GM21367 (cell line): ENCODE measurements at regions not wholly inside any gene's neighbourhood (a gene's known extent, or its start where the extent isn't known, plus 50 kb on each side); places are given as distances from the start of the nearest gene placed in this dataset.

Experiments
- ATAC-seq: cut with Tn5 transposase; IDR thresholded peaks from one replicate; pipeline ENCODE4 v1.9.1; 2021; ENCODE audit not compliant: unreplicated experiment

DNA sequence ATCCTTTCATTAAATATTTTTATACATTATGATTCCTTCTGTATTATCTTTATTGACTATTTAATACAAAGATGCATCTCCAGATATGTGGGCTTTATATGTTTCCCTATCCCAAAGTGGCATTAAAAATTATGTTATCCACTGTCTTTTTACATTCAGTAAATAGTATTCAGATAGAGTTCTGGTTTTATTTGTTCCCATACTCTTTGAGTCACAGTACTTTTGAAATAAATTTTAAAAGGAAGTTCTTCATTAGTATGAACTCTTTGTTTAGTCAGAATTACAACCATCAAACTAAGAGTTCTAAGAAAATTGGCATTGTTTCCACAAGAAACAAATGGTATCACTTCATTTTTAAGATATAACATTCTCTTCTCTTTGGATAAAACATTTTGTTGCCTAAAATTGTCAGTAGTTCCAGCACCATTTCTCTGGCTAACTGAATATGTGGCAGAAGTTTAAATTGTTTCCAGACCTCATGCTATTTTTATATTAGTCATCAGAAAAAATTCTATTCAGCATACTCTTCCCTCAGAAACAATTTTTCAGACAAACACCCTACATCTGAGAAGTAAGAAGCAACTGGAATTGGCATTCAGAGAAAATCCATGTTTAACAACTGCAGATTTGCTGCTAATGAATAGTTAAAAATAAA, 88.5 kb upstream of the COL5A2 start:
- no peak for ATAC-seq

DNA sequence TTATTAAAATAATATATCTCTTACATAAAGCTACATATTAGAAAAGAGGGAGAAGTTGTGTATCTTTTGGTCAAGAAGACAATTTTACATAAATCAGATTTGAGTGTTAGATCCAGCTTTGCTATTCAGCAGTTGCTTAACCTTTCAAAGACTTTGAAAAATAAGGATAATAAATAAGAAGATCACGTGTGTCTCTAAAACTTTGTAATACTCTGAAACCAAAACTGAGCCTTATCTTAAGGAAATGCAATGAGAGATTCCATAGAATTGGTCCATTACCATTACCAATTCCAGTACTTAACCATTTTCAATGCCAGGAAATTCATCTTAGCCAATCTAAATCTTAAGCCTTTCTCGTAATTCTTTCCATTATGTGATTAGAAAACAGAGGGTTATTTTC, 89.2 kb upstream of the COL5A2 start:
- no peak for ATAC-seq

DNA sequence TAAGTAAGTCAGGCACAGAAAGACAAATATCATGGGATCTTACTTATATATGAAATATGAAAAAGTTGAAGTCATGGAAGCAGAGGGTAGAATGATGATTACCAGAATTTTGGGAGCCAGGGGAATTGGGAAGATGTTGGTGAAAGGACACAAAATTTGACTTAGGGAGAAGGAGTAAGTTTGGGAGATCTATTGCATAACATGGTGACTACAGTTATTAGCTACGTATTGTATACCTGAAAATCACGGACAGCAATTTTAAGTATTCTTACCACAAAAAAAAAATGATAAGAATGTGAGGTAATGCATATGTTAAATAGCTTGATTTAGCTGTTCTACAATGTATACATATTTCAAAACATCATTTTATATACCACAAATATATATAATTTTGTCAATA, 94.2 kb upstream of the COL5A2 start:
- no peak for ATAC-seq

GRCh38 chr2:189274361-189274760, 94.8 kb upstream of the COL5A2 start:
- ATAC-seq = no peak

GRCh38 chr2:189276277-189276676, 96.7 kb upstream of the COL5A2 start:
- no peak for ATAC-seq

- no peak for ATAC-seq
These were observed 101.6 kb upstream of the COL5A2 start for GRCh38 chr2:189281201-189281600.

GRCh38 chr2:189285349-189285748, 105.8 kb upstream of the COL5A2 start:
- ATAC-seq = no peak

DNA sequence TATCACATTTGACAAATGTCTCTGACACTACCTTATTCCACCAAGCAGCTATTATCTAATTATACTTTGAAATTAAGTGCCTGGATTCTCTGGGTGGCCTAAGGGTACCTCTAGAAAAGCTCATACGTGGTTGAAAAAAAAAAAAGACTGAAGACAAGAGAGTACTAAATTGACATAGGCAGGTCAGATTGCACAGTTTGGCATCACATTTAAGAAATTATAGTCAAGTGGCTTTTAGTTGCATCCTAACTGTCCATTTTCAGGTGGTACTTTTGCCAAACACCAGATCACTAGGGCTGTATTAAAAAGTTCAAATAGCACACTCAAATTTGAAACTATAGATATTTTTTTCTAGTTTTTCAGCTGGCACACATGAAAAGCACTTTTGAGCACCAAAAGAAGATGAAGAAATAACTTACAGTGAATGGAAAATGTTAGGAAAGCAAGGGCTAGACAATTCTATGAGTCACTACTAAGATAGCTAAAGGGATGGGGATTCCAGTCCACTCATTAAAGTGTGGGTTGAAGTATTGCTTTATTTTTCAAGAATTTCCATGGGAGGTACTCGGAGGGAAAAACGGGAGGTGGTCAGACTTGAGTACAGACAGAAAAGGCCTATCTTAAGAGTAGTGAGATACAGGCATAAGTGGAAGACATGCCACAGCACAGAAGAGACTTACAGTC, 106.5 kb upstream of the COL5A2 start:
- ATAC-seq = no peak

DNA sequence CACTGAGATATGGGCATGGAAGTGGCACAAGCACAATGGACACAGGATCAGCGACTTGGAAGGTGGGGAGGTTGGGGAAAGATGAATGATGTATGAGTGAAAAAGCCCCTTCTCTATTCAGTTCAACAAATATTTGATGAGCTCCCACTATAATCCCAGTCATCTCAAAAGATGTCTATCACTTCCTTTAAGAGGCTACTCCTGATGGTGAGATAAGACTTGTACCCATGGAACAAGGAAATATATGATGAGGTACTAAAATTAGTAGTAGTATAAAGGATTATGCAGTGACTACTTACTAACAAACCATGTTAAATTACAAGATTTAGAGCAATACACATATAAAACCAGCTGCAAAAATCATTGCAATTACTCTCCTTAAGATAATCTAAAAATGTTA, 107.8 kb upstream of the COL5A2 start:
- no peak for ATAC-seq

- ATAC-seq = peak; percentile 76
These were observed 108.5 kb upstream of the COL5A2 start for GRCh38 chr2:189287982-189288521.

GRCh38 chr2:189291460-189291859, 111.9 kb upstream of the COL5A2 start:
- no peak for ATAC-seq

DNA sequence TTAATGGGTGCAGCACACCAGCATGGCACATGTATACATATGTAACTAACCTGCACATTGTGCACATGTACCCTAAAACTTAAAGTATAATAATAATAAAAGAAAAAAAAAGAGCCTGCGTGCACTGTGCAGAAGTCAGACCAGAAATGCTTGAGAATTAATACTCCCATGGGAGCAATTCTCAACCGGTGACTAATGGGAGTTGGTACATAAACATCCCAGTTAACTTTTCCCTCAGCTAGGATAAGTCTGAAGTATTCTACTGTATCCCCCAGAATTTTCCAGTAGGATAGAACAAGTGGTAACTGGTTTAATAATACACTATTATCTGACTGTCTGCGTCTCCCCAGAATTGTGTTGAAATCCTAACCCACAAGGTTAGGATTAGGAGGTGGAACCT, 113.6 kb upstream of the COL5A2 start:
- no peak for ATAC-seq

DNA sequence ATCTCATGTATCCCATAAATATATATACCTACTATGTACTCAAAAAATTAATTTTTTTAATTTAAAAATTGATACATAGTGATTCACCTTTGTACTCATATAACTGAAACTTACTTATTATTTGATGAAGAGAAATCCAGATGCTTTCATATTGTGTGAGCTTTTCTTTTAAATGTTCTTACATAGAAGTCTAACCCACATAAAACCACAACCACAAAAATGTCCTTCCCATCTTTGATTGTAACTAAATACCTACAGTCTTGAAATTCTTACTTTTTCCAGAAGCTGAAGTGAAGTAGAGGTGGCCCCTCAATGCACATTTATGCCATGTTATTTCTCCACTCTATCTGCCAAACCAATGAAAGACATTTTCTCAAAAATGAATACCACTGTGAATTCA, 117.9 kb upstream of the COL5A2 start:
- ATAC-seq = no peak

GRCh38 chr2:189298038-189298437, 118.5 kb upstream of the COL5A2 start:
- no peak for ATAC-seq

GRCh38 chr2:189298481-189298880, 118.9 kb upstream of the COL5A2 start:
- no peak for ATAC-seq

- ATAC-seq = no peak
These were observed 120.4 kb upstream of the COL5A2 start for GRCh38 chr2:189299974-189300373.

- ATAC-seq = no peak
These were observed 121.4 kb upstream of the COL5A2 start for GRCh38 chr2:189300916-189301315.

DNA sequence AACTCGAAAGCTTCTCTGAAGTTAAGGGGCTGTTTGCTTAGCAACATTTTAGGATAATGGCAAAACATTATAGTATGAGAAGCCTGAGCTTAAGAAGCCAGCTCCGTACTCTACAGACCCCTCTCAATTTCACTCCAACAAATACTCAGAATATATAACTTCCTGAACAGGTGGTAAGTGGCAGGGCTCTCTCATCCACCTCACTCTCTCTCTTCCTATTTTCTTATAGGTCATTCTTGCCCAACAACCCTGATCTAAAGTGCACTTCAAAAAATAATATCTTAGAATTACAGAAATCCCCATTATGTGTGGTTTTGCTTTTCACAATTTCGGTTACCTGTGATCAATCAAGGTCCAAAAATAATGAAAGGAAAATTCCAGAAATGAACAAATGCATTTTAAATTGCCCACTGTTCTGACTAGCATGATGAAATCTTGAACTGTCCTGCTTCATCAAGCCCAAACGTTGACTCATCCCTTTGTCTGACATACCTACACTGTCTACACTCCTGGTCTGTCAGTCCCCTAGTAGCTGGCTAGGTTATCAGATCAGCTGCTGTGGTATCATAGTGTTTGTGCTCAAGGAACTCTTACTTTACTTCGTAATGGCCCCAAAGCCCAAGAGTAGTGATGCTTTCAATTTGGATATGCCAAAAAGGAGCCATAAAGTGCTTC, 122.8 kb upstream of the COL5A2 start:
- ATAC-seq = no peak

DNA sequence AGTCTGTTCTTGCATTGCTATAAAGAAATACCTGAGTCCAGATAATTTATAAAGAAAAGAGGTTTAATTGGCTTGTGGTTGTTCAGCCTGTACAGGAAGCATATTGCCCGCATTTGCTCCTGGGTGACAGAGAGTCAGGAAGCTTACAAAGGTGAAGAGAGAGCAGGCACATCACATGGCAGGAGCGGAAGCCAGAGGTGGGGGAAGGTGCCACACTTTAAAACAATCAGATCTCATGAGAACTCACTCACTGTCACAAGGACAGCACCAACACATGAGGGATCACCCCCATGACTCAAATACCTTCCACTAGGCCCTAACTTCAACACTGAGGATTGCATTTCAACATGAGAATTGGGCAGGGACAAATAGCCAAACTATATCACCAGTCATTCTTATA, 124.8 kb upstream of the COL5A2 start:
- ATAC-seq = no peak

GRCh38 chr2:189305291-189305943, 125.9 kb upstream of the COL5A2 start:
- no peak for ATAC-seq

GRCh38 chr2:189306525-189306924, 127.0 kb upstream of the COL5A2 start:
- ATAC-seq = no peak
